ENCODE measurements at regions not wholly inside any gene's neighbourhood (a gene's known extent, or its start where the extent isn't known, plus 50 kb on each side); places are given as distances from the start of the nearest gene placed in this dataset.

DNA sequence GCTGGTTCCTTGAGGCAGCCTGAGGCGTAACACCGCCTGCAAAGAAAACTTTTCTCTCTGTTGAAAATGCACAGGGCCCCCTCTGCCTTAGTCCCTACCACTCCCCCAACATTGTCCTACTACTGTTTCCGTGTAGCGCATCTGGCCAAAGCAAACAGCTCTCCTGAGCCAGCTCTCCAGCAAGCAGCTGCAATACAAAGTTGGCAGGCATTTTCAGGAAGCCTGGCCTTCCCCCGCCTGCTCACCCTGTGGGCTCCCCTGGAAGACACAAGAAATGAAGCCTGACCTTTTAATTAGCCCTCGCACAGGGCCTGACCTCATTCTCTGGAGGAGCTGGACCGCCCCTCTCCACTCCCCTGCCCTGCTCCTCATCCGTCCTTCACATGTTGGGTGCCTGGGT is 66.7 kb downstream of the SOX9 start:
- no peak for TF ChIP-seq TAF1 (IDR thresholded peaks at IDR 0.05; ENCODE audit: borderline replicate concordance, insufficient read depth, low read length)
- TF ChIP-seq, protein P1, sequence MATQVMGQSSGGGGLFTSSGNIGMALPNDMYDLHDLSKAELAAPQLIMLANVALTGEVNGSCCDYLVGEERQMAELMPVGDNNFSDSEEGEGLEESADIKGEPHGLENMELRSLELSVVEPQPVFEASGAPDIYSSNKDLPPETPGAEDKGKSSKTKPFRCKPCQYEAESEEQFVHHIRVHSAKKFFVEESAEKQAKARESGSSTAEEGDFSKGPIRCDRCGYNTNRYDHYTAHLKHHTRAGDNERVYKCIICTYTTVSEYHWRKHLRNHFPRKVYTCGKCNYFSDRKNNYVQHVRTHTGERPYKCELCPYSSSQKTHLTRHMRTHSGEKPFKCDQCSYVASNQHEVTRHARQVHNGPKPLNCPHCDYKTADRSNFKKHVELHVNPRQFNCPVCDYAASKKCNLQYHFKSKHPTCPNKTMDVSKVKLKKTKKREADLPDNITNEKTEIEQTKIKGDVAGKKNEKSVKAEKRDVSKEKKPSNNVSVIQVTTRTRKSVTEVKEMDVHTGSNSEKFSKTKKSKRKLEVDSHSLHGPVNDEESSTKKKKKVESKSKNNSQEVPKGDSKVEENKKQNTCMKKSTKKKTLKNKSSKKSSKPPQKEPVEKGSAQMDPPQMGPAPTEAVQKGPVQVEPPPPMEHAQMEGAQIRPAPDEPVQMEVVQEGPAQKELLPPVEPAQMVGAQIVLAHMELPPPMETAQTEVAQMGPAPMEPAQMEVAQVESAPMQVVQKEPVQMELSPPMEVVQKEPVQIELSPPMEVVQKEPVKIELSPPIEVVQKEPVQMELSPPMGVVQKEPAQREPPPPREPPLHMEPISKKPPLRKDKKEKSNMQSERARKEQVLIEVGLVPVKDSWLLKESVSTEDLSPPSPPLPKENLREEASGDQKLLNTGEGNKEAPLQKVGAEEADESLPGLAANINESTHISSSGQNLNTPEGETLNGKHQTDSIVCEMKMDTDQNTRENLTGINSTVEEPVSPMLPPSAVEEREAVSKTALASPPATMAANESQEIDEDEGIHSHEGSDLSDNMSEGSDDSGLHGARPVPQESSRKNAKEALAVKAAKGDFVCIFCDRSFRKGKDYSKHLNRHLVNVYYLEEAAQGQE (IDR thresholded peaks at IDR 0.05; ENCODE audit: insufficient read depth in 1 of 2, low read depth in 2 of 2, low read length in 2 of 2), result no peak
- no peak for TF ChIP-seq POLR2AphosphoS5 (IDR thresholded peaks at IDR 0.05; ENCODE audit: low read depth, low read length)

Measured in PFSK-1 (cell line).